SK-N-SH (cell line): ENCODE measurements at regions not wholly inside any gene's neighbourhood (a gene's known extent, or its start where the extent isn't known, plus 50 kb on each side); places are given as distances from the start of the nearest gene placed in this dataset.

Experiments
- CTCF ChIA-PET: fragments of 300-600, 350-600 bp; formaldehyde crosslinking; extraction: SDS; loops from one replicate; lab custom pipeline; 2021; lab: Yijun Ruan, JAX
- POLR2A ChIA-PET: fragments of 350-600 bp; sonication (Branson Sonifier 250); formaldehyde crosslinking; extraction: SDS; loops from one replicate; lab custom pipeline; 2020; ENCODE audit warnings: antibody characterized with exemption, inconsistent platforms; lab: Yijun Ruan, JAX
- DNase-seq: peaks from one replicate; pipeline ENCODE4 v3.0.0; 2012
- H2AFZ ChIP-seq: fragments of 200-600 bp; sonication (generic); 2 replicates; pipeline ENCODE4 v1.8.1; 2016; ENCODE audit warnings: antibody characterized with exemption, mild to moderate bottlenecking, low read depth
- H3F3A ChIP-seq: fragments of 200-600 bp; sonication (generic); replicated peaks from 2 replicates; pipeline ENCODE3; 2016; ENCODE audit warnings: antibody characterized with exemption, mild to moderate bottlenecking; ENCODE audit not compliant: insufficient read depth
- H3K27ac ChIP-seq, 2 experiments: fragments of 200-500 bp in 1 of 2; fragments of 200-600 bp in 1 of 2; sonication (Bioruptor generic) in 1 of 2; sonication (generic), shearing (Covaris generic) in 1 of 2; 2 replicates each; pipeline versions ENCODE4 v1.5.1 to v1.6.1; 2014 to 2016; ENCODE audit warnings: low read depth in 2 of 2, inconsistent platforms in 1 of 2, low read length in 1 of 2, mild to moderate bottlenecking in 1 of 2, mixed read lengths in 1 of 2
- H3K27me3 ChIP-seq: fragments of 200-600 bp; sonication (generic), shearing (Covaris generic); 2 replicates; pipeline ENCODE4 v1.6.1; 2016; ENCODE audit warnings: mixed run types; ENCODE audit not compliant: insufficient read depth
- H3K36me3 ChIP-seq, 2 experiments: fragments of 200-500 bp in 1 of 2; fragments of 200-600 bp in 1 of 2; sonication (Bioruptor generic) in 1 of 2; sonication (generic) in 1 of 2; replicated peaks in 1 of 2; 2 replicates each; pipeline versions ENCODE3 to v1.5.1; 2014 to 2016; ENCODE audit warnings: low read length in 1 of 2, mild to moderate bottlenecking in 1 of 2; ENCODE audit not compliant: insufficient read depth in 2 of 2, control insufficient read depth in 1 of 2
- H3K4me1 ChIP-seq, 2 experiments: fragments of 200-500 bp in 1 of 2; fragments of 200-600 bp in 1 of 2; sonication (Bioruptor generic) in 1 of 2; sonication (generic), shearing (Covaris generic) in 1 of 2; 2 replicates each; pipeline versions ENCODE4 v1.5.1 to v1.6.1; 2014 to 2016; ENCODE audit warnings: low read depth in 1 of 2, low read length in 1 of 2, mixed run types in 1 of 2; ENCODE audit not compliant: insufficient read depth in 2 of 2, control insufficient read depth in 1 of 2
- H3K4me2 ChIP-seq: fragments of 200-600 bp; sonication (generic), shearing (Covaris generic); 2 replicates; pipeline ENCODE4 v1.6.1; 2017; ENCODE audit warnings: mixed run types
- H3K4me3 ChIP-seq, 2 experiments: fragments of 200-500 bp in 1 of 2; fragments of 200-600 bp in 1 of 2; sonication (Bioruptor generic) in 1 of 2; sonication (generic), shearing (Covaris generic) in 1 of 2; 2 replicates each; pipeline versions ENCODE4 v1.5.1 to v1.8.1; 2014 to 2016; ENCODE audit warnings: low read depth in 2 of 2, inconsistent platforms in 1 of 2, low read length in 1 of 2, mild to moderate bottlenecking in 1 of 2, mixed read lengths in 1 of 2, moderate library complexity in 1 of 2
- H3K79me2 ChIP-seq: fragments of 200-600 bp; sonication (generic); 2 replicates; pipeline ENCODE4 v1.8.1; 2017; ENCODE audit warnings: mild to moderate bottlenecking; ENCODE audit not compliant: insufficient read depth
- H3K9ac ChIP-seq: fragments of 200-600 bp; sonication (generic); 2 replicates; pipeline ENCODE4 v1.6.1; 2017; ENCODE audit warnings: mixed run types
- H3K9me2 ChIP-seq: fragments of 200-600 bp; sonication (generic); 2 replicates; pipeline ENCODE4 v1.6.1; 2017; ENCODE audit warnings: mixed run types
- H3K9me3 ChIP-seq: fragments of 200-600 bp; sonication (generic); 2 replicates; pipeline ENCODE4 v1.6.1; 2017; ENCODE audit warnings: mixed run types, mild to moderate bottlenecking, moderate library complexity
- H4K20me1 ChIP-seq: fragments of 200-600 bp; sonication (generic); 2 replicates; pipeline ENCODE4 v1.6.1; 2017; ENCODE audit warnings: mild to moderate bottlenecking, mixed run types; ENCODE audit not compliant: insufficient read depth
- CTCF ChIP-seq: fragments of 200-600 bp; sonication (generic); IDR thresholded peaks from 2 replicates; pipeline ENCODE4 v1.6.1; 2017; ENCODE audit warnings: antibody characterized with exemption, mild to moderate bottlenecking, moderate library complexity
- FOSL2 ChIP-seq: IDR thresholded peaks from 2 replicates; pipeline ENCODE4 v1.4.0; 2012; ENCODE audit warnings: low read depth, mild to moderate bottlenecking, moderate library complexity, borderline replicate concordance
- FOXM1 ChIP-seq: IDR thresholded peaks from 2 replicates; pipeline ENCODE4 v1.4.0; 2012; ENCODE audit warnings: low read depth, mild to moderate bottlenecking
- GABPA ChIP-seq: IDR thresholded peaks from 2 replicates; pipeline ENCODE4 v1.4.0; 2012; ENCODE audit warnings: low read depth, mild to moderate bottlenecking
- GATA2 ChIP-seq: sonication (generic); formaldehyde crosslinking; IDR thresholded peaks from 2 replicates; pipeline ENCODE4 v1.5.0; 2020; ENCODE audit warnings: mild to moderate bottlenecking, missing genetic modification reagents
- MAX ChIP-seq: IDR thresholded peaks from 2 replicates; pipeline ENCODE4 v1.4.0; 2012; ENCODE audit warnings: low read depth
- MEF2A ChIP-seq: IDR thresholded peaks from 2 replicates; pipeline ENCODE4 v1.4.0; 2012; ENCODE audit warnings: low read depth, borderline replicate concordance
- MXI1 ChIP-seq: IDR thresholded peaks from 2 replicates; pipeline ENCODE4 v1.6.1; 2012; ENCODE audit warnings: mild to moderate bottlenecking, low read depth, low read length, improper control_type of control experiment
- NFIC ChIP-seq: IDR thresholded peaks from 2 replicates; pipeline ENCODE4 v1.4.0; 2012; ENCODE audit warnings: borderline replicate concordance
- NRF1 ChIP-seq: IDR thresholded peaks from 2 replicates; pipeline ENCODE4 v1.6.1; 2012; ENCODE audit warnings: low read depth, mild to moderate bottlenecking, low read length
- POLR2AphosphoS5 ChIP-seq: IDR thresholded peaks from 2 replicates; pipeline ENCODE4 v1.6.1; 2012; ENCODE audit warnings: low read depth, low read length
- REST ChIP-seq: IDR thresholded peaks from 2 replicates; pipeline ENCODE4 v1.6.1; 2012; ENCODE audit warnings: mild to moderate bottlenecking, low read depth, low read length, moderate library complexity
- SMC3 ChIP-seq: IDR thresholded peaks from 2 replicates; pipeline ENCODE4 v1.6.1; 2012; ENCODE audit warnings: low read depth, low read length, improper control_type of control experiment
- YY1 ChIP-seq: IDR thresholded peaks from 2 replicates; pipeline ENCODE4 v1.4.0; 2012; ENCODE audit warnings: low read depth, mild to moderate bottlenecking
- WGBS: methylation state at CpG from one replicate; pipeline ENCODE4 v1.1.6; 2017; ENCODE audit warnings: low lambda C conversion rate; 5-methylcytosine and 5-hydroxymethylcytosine counted together
- TF ChIP-seq, protein P1 (sequence below): IDR thresholded peaks from 2 replicates; pipeline ENCODE4 v1.4.0; 2012; ENCODE audit warnings: low read depth, borderline replicate concordance
- TF ChIP-seq, protein P2 (sequence below): fragments of 150-350 bp; IDR thresholded peaks from 2 replicates; pipeline ENCODE4 v1.6.1; 2017; ENCODE audit warnings: antibody characterized with exemption, low read length, low read depth, borderline replicate concordance
- TF ChIP-seq, protein P3 (sequence below): IDR thresholded peaks from 2 replicates; pipeline ENCODE4 v1.4.0; 2012; ENCODE audit warnings: low read depth, borderline replicate concordance
- TF ChIP-seq, protein P4 (sequence below): IDR thresholded peaks from 2 replicates; pipeline ENCODE4; 2012

DNA sequence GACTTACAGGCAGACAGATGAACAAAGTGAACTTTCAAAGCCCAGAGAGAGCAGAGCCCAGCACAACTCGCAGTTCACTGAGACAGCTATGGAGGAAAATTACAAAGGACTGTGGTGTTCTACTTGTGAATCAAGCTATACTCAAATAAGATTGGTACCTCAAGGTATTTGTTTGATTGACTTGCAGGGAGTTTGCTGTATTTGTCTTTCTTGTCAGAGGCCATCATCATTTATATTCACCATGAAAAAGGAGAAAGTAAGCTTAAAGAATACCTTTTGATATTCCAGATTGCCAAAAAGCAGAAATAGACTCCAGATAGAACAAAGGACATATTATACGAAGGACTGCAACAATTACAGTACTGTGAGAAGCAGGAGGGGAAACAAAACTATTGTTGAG lies 1047.9 kb downstream of the RPA4 start:
- ChIA-PET CTCF (interaction anchor here (0.7 to 1.2 kb wide), 2 partner anchors 13 to 24 kb away, joined by 3 to 4 read pairs; no protein-coding TSS in a partner anchor), POLR2A (no interaction called here)
- no peaks in the 10 kb centered on the region for H3K79me2 ChIP-seq
- no peaks in the 10 kb centered on the region for H4K20me1 ChIP-seq
- DNase-seq = no peak
- H3K36me3 ChIP-seq = no peaks in the 10 kb centered on the region
- H3K9me2 ChIP-seq = no peaks in the 10 kb centered on the region
- H3K27ac ChIP-seq = no peak overlapping the region
- no peak overlapping the region for H3K4me3 ChIP-seq
- no peak overlapping the region for H3K4me2 ChIP-seq
- H2AFZ ChIP-seq = no peak overlapping the region
- H3K27me3 ChIP-seq = no peaks in the 10 kb centered on the region
- no peaks in the 10 kb centered on the region for H3F3A ChIP-seq
- TF ChIP-seq GABPA (no peak), MAX (no peak), MXI1 (no peak), NRF1 (no peak), GATA2 (no peak), FOSL2 (no peak), FOXM1 (no peak), MEF2A (no peak), NFIC (no peak), YY1 (no peak), SMC3 (no peak), CTCF (no peak), REST (no peak), POLR2AphosphoS5 (no peak)
- TF ChIP-seq, protein P1, sequence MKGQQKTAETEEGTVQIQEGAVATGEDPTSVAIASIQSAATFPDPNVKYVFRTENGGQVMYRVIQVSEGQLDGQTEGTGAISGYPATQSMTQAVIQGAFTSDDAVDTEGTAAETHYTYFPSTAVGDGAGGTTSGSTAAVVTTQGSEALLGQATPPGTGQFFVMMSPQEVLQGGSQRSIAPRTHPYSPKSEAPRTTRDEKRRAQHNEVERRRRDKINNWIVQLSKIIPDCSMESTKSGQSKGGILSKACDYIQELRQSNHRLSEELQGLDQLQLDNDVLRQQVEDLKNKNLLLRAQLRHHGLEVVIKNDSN = no peak
- TF ChIP-seq, protein P2, sequence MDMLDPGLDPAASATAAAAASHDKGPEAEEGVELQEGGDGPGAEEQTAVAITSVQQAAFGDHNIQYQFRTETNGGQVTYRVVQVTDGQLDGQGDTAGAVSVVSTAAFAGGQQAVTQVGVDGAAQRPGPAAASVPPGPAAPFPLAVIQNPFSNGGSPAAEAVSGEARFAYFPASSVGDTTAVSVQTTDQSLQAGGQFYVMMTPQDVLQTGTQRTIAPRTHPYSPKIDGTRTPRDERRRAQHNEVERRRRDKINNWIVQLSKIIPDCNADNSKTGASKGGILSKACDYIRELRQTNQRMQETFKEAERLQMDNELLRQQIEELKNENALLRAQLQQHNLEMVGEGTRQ = no peak
- TF ChIP-seq, protein P3, sequence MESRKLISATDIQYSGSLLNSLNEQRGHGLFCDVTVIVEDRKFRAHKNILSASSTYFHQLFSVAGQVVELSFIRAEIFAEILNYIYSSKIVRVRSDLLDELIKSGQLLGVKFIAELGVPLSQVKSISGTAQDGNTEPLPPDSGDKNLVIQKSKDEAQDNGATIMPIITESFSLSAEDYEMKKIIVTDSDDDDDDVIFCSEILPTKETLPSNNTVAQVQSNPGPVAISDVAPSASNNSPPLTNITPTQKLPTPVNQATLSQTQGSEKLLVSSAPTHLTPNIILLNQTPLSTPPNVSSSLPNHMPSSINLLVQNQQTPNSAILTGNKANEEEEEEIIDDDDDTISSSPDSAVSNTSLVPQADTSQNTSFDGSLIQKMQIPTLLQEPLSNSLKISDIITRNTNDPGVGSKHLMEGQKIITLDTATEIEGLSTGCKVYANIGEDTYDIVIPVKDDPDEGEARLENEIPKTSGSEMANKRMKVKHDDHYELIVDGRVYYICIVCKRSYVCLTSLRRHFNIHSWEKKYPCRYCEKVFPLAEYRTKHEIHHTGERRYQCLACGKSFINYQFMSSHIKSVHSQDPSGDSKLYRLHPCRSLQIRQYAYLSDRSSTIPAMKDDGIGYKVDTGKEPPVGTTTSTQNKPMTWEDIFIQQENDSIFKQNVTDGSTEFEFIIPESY = no peak
- TF ChIP-seq, protein P4, sequence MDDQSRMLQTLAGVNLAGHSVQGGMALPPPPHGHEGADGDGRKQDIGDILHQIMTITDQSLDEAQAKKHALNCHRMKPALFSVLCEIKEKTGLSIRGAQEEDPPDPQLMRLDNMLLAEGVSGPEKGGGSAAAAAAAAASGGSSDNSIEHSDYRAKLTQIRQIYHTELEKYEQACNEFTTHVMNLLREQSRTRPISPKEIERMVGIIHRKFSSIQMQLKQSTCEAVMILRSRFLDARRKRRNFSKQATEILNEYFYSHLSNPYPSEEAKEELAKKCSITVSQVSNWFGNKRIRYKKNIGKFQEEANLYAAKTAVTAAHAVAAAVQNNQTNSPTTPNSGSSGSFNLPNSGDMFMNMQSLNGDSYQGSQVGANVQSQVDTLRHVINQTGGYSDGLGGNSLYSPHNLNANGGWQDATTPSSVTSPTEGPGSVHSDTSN = no peak
- WGBS = 21% methylated on average over 2 of the region's 2 CpGs
- no peaks in the 10 kb centered on the region for H3K9me3 ChIP-seq
- no peaks in the 10 kb centered on the region for H3K4me1 ChIP-seq
- H3K9ac ChIP-seq = no peak overlapping the region
